ENCODE measurements at regions not wholly inside any gene's neighbourhood (a gene's known extent, or its start where the extent isn't known, plus 50 kb on each side); places are given as distances from the start of the nearest gene placed in this dataset.

- TF ChIP-seq, protein P1, sequence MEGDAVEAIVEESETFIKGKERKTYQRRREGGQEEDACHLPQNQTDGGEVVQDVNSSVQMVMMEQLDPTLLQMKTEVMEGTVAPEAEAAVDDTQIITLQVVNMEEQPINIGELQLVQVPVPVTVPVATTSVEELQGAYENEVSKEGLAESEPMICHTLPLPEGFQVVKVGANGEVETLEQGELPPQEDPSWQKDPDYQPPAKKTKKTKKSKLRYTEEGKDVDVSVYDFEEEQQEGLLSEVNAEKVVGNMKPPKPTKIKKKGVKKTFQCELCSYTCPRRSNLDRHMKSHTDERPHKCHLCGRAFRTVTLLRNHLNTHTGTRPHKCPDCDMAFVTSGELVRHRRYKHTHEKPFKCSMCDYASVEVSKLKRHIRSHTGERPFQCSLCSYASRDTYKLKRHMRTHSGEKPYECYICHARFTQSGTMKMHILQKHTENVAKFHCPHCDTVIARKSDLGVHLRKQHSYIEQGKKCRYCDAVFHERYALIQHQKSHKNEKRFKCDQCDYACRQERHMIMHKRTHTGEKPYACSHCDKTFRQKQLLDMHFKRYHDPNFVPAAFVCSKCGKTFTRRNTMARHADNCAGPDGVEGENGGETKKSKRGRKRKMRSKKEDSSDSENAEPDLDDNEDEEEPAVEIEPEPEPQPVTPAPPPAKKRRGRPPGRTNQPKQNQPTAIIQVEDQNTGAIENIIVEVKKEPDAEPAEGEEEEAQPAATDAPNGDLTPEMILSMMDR (IDR thresholded peaks at IDR 0.05) = no peak
- no peak for TF ChIP-seq POLR2A (IDR thresholded peaks at IDR 0.05)
Measured at GRCh38 chr3:177440456-177441104, 243.3 kb upstream of the TBL1XR1 start.

All from adrenal gland (tissue), 5 donors.